Left ventricle myocardium superior (tissue), 1 donor: ENCODE measurements at regions not wholly inside any gene's neighbourhood (a gene's known extent, or its start where the extent isn't known, plus 50 kb on each side); places are given as distances from the start of the nearest gene placed in this dataset.

Experiments
- ATAC-seq: fragments of 200-7000 bp; cut with Tn5 transposase; one replicate; pipeline ENCODE4 v1.9.1; 2020; ENCODE audit warnings: mild to moderate bottlenecking, moderate library complexity
- DNase-seq: peaks from one replicate; pipeline ENCODE4 v3.0.0-alpha.2; 2020
- intact Hi-C: fragments of 100-400 bp; cut with micrococcal nuclease; formaldehyde crosslinking; loops from one replicate; pipeline ENCODE4 v1.11.0; 2022
- donor health status: DM: no; HTN: yes; CAD: no; lungs with severe emphysema.

- intact Hi-C loops = no loop called here
- DNase-seq = no peak
- no peak for ATAC-seq
Measured at GRCh38 chr20:39109933-39110818, 148.0 kb downstream of the DHX35 start.

GRCh38 chr20:39108746-39109145 is 146.6 kb downstream of the DHX35 start:
- ATAC-seq (no peak), DNase-seq (no peak)
- intact Hi-C loops = no loop called here

GRCh38 chr20:39107741-39108140 is 145.6 kb downstream of the DHX35 start:
- DNase-seq = no peak
- intact Hi-C loops = no loop called here
- ATAC-seq = no peak

- ATAC-seq (no peak), DNase-seq (no peak)
- intact Hi-C loops = no loop called here
Measured at GRCh38 chr20:39106791-39107190, 144.6 kb downstream of the DHX35 start.

- intact Hi-C loops = no loop called here
- DNase-seq (no peak), ATAC-seq (no peak)
Measured at GRCh38 chr20:39105551-39105950, 143.4 kb downstream of the DHX35 start.

GRCh38 chr20:39103732-39104131 is 141.6 kb downstream of the DHX35 start:
- DNase-seq (no peak), ATAC-seq (no peak)
- intact Hi-C loops = no loop called here

GRCh38 chr20:39103305-39103704 is 141.2 kb downstream of the DHX35 start:
- no peak for ATAC-seq
- DNase-seq = no peak
- intact Hi-C loops = no loop called here

- no peak for DNase-seq
- intact Hi-C loops = no loop called here
- ATAC-seq = no peak
Measured at GRCh38 chr20:39101895-39102294, 139.8 kb downstream of the DHX35 start.

- DNase-seq (no peak), ATAC-seq (no peak)
- intact Hi-C loops = no loop called here
Measured at GRCh38 chr20:39100691-39101090, 138.5 kb downstream of the DHX35 start.

- intact Hi-C loops = no loop called here
- ATAC-seq = no peak
Measured at GRCh38 chr20:39097889-39098288, 135.7 kb downstream of the DHX35 start.

GRCh38 chr20:39095870-39096269 is 133.7 kb downstream of the DHX35 start:
- intact Hi-C loops = no loop called here
- ATAC-seq (no peak), DNase-seq (no peak)

More at GRCh38 chr20:39097889-39098288, 135.7 kb downstream of the DHX35 start:
- DNase-seq = no peak

GRCh38 chr20:39094391-39094790 is 132.2 kb downstream of the DHX35 start:
- intact Hi-C loops = no loop called here
- DNase-seq = no peak
- no peak for ATAC-seq

- ATAC-seq (no peak), DNase-seq (no peak)
- intact Hi-C loops = no loop called here
Measured at GRCh38 chr20:39092733-39093410, 130.7 kb downstream of the DHX35 start.

- intact Hi-C loops = no loop called here
- DNase-seq = no peak
- ATAC-seq = no peak
Measured at GRCh38 chr20:39090906-39091305, 128.8 kb downstream of the DHX35 start.

GRCh38 chr20:39089797-39090196 is 127.7 kb downstream of the DHX35 start:
- intact Hi-C loops = no loop called here
- ATAC-seq (no peak), DNase-seq (no peak)
